ENCODE measurements at regions not wholly inside any gene's neighbourhood (a gene's known extent, or its start where the extent isn't known, plus 50 kb on each side); places are given as distances from the start of the nearest gene placed in this dataset.

GRCh38 chr19:30319411-30319810 is 52.8 kb upstream of the ZNF536 start:
- no peak for TF ChIP-seq CTCF (IDR thresholded peaks at IDR 0.05; ENCODE audit: low read depth, low read length, poor library complexity, severe bottlenecking)
- no peak for TF ChIP-seq EZH2phosphoT487 (IDR thresholded peaks at IDR 0.05; ENCODE audit: borderline replicate concordance, low read length)

All from DOHH2 (cell line).